Vagina (tissue), 2 donors: ENCODE measurements at regions not wholly inside any gene's neighbourhood (a gene's known extent, or its start where the extent isn't known, plus 50 kb on each side); places are given as distances from the start of the nearest gene placed in this dataset.

Source experiments
- POLR2A ChIP-seq, 2 donors: fragments of 450-650 bp; IDR thresholded peaks; one replicate each; pipeline ENCODE4 v1.6.1; 2017; ENCODE audit warnings: antibody characterized with exemption in 2 of 2, mild to moderate bottlenecking in 2 of 2, moderate library complexity in 2 of 2
- POLR2AphosphoS5 ChIP-seq, 2 donors: sonication (generic); formaldehyde crosslinking; IDR thresholded peaks; one replicate each; pipeline ENCODE4 v1.9.0; 2017; ENCODE audit warnings: antibody characterized with exemption in 2 of 2, mild to moderate bottlenecking in 2 of 2, low read depth in 1 of 2; ENCODE audit not compliant: insufficient read depth in 1 of 2

DNA sequence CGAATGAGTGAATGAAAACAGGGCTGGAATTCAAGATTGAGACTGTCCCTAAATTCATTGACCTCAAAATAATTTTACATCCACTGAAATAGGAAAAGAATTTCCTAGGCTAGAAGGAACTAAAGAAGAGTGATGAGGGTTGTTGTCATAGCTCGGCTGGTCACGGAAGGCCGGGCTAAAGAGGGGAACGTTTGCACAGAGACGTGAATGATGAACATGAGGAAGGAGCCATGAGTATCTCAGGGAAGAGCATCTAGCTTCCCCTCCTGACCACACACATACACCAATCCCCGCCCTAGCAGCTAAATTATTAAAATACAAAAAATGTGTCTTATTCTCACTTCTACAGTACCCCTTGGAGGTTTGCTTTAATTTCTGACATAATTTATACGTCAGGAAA lies 124.4 kb upstream of the ABCA1 start:
- TF ChIP-seq POLR2A (IDR thresholded peaks at IDR 0.05) (no peak), POLR2AphosphoS5 (IDR thresholded peaks at IDR 0.05; ENCODE audit: insufficient read depth in 1 of 2, low read depth in 1 of 2) (no peak)
